ENCODE measurements at regions not wholly inside any gene's neighbourhood (a gene's known extent, or its start where the extent isn't known, plus 50 kb on each side); places are given as distances from the start of the nearest gene placed in this dataset.
"Not testable (repeated sequence)": the region's sequence is repeated elsewhere in the genome, so short reads cannot be mapped to it uniquely, and the experiment has no call there.

DNA sequence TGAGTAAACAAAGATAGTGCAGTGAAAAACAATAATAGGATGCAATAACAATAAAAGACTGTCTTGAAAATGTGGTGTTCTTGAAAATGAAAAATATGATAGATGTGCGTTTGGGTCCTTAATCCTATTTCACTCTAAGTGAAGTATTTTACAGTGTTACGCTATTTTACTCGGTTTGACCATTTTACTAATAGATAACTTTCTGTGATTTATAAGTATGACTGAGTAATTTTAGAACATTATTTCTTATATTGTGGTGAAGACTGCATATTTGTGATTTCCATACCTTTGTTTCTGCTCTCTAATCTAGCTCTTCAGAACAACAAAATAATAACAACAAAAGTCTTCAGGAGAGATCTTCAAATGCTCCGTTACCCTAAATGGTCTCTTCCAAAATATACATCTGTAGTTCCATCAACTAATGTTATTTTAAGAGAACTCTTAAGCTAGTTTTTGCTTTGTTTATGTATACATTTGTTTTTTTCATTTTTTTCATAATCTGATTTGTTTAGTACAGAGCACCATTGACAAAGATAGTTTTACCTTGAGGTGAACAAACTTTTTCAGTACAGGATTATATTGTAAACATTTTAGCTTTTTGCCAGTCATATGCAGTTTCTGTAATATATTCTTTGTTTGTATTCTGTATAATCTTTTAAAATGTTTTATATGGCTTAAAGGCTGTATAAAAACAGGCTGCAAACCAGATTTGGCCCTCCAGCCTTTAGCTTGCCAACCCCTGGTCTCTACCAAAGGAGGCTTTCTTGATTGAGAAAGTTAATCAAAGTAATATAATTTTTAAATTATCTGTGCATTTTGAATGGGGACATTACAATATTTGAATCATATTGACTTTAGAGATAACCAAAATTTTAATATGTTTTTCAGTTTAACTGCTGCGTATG, 1572.7 kb upstream of the PRR20A start:
- DNase-seq (ENCODE audit: low read depth, low spot score), result no peak

DNA sequence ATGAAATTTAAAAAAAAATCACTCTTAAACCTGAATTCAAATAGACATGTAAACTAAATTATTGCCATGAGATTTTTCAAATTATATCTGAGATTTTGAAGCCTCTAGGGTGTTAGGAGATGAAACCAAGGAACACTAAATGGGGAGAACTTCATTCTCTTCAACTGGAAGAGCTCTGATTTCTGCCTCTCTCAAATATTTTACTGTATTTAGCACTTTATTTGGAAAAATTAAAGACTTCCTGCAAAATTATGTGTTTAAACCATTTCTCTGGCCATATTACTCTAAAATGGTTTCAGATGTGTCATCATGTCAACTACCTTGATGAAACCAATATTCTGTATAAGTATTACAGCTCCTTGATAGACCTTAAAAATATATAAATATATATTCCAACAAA, 1571.6 kb upstream of the PRR20A start:
- no peak for DNase-seq (ENCODE audit: low read depth, low spot score)

DNA sequence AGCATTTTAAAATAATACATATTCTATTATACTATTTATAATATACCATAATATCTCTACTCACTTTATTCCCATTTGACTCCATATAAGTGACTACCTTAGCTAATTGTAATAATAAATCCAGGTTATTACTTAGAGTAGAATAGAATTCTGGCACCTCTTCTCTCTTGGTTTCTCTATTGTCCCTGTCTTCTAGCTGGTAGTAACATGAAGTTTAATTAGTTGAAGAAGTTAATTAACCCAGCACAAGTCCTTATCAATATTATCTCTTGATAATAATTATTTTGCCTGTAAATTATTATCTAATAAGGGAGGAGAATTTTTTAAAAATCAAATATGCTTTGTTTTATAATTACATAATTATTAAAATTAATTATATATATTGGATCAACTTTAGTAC, 1571.2 kb upstream of the PRR20A start:
- no peak for DNase-seq (ENCODE audit: low read depth, low spot score)

DNA sequence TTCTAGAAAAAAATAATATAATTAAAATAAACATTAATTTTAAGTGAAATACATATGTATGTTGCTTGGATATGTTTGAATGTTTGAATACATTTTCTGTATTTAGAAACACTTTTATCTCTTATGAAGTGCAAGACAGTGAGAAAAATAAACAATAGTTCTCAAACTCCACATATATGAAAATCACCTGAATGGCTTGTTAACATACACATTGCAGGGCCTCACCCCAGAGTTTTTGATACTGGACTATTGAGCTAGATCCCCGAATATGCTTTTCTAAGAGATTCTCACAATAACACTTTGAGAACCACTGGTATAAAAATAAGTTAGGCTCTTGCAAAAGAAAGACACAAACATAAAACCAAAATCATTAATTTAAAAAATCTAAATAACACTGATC, 1570.3 kb upstream of the PRR20A start:
- DNase-seq (ENCODE audit: low read depth, low spot score), result no peak

GRCh38 chr13:55571237-55571867, 1569.4 kb upstream of the PRR20A start:
- DNase-seq (ENCODE audit: low read depth, low spot score), result no peak

DNA sequence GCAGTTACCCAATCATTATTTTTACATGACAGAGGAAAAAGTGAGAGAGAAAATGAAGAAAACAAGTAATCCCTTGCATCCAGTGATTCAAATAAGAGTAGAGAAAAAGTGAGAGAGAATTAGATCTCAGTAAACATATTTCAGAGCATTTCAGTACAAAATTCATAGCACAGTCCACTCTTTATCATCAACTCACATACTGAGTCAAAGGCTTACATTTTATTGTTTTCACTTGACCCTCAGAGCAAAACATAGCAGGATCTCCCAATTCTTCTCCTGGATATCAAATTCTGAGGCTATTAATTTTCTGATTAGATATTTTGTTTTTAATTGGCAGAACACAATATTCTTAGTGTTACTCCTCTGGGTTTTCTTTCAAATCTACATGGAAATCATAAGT, 1568.3 kb upstream of the PRR20A start:
- no peak for DNase-seq (ENCODE audit: low read depth, low spot score)

DNA sequence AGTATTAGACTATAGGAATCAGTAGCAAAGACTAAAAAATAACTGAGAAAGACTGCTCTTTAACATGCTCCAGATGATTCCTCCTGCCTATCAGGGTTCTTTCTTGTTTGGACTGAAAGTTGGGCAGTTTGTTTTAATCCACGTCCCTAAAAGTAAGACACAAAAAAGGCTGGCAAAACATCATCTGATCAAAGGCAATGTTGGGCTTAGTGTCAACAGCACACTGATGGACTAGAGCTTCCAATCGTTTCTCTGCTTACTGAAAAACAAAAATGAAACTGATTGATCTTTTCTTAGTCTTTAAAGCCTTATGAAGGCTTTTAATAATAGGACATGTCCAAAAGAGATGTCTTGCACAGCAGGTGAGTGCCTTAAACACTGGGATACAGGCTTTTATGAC, 1567.9 kb upstream of the PRR20A start:
- DNase-seq (ENCODE audit: low read depth, low spot score), result no peak

GRCh38 chr13:55573565-55573964, 1567.2 kb upstream of the PRR20A start:
- no peak for DNase-seq (ENCODE audit: low read depth, low spot score)

DNA sequence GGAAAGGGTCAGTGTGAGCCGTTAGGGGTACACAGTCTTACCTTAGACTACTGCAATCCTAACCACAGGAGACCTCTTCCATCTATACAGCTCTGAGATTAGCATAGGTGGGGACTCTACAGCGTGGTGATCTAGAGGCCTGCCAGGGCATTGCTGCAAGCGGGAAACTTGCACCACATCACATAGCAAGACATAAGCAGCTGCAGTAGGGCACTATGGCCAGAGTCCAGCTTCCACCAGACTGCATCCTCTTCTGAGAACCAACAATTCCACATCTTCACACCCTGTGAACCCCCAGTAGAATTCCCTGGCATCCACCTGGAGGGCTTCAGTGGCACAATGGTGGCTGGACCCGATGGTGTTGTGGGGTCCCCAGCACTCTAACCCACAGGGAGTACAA, 1564.3 kb upstream of the PRR20A start:
- DNase-seq (ENCODE audit: low read depth, low spot score), result no peak

DNA sequence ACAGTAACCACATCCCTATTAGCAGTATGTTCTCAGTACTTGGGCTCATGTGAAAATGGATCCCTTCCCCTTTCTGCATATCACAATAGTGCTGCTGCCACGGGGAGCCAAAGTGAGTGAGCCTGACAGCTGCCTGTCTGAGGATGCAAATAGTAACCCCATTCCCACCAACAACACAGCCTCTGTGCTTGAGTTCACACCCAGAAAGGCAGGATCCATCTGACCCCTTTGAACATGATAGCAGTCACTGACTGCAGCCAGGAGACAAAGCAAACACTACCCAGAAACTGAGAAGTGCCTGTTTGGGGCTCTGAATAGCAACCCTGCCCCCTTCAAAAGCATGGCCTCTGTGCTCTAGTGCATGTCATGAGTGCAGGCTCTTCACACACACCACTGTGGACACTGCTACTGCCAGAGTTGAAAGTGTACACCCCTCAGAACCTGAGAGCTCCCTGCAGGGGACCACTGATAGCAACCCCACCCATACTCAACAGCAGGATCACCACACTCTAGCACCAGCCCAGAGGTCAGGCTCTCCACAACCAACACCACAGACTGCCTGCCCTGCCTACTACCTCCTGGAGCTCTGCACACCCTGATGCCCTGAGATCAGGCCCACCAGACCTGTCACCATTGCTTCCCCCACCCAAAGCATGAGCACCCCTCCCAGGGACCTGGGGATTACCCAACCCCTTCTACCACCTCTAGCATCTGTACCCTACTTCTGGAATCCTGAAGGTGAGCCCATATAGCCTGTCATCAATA, 1563.5 kb upstream of the PRR20A start:
- no peak for DNase-seq (ENCODE audit: low read depth, low spot score)

DNA sequence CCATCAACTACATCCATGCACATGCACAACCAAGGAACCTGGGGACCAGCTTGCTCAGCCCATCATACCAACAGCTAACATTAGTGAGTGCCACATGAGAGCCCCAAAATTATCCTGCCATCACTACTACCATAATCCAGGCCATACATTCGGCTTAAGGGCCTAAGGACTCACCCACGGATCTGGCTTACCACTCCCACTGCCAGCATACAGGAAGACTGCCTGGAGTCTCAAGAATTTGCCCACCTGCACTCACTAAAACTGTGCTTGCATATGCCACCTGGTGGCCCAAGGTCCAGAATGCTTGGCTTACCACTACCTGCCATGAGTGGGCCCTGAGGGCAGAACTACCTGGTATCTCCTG, 1562.9 kb upstream of the PRR20A start:
- no peak for DNase-seq (ENCODE audit: low read depth, low spot score)

- not testable (repeated sequence) for DNase-seq (ENCODE audit: low read depth, low spot score)
These were observed 1558.4 kb upstream of the PRR20A start for GRCh38 chr13:55582294-55582693.

DNA sequence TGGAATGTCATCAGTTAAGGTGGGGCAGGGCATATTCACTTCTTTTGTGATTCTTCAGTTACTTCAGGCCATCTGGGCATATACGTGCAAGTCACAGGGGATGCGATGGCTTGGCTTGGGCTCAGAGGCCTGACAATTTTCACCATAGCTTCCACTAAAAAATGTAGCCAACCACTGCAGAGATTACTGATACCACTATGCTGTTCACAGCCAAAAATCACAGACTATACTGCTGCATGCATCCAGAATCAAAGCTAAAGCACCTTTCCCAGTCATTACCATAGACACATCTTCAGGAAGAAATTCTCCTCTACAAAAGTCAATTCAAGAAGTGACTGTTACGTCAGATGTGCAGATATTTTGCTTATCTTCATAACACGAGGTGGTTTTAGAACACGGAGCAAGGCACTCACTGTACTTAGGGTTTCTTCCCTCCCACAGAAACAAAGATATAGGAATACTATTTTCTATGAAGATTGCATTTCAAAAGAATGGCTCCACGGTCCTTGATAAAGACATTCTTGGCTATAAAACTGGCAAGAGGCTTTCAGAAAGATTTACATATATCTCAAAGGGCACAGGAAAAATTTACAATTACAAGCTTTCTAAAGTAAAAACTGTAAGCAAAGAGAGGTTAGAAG, 1556.6 kb upstream of the PRR20A start:
- no peak for DNase-seq (ENCODE audit: low read depth, low spot score)

- DNase-seq (ENCODE audit: low read depth, low spot score), result no peak
These were observed 1537.9 kb upstream of the PRR20A start for GRCh38 chr13:55602784-55603183.

- no peak for DNase-seq (ENCODE audit: low read depth, low spot score)
These were observed 1534.6 kb upstream of the PRR20A start for GRCh38 chr13:55606045-55606665.

GRCh38 chr13:55613429-55614187, 1527.1 kb upstream of the PRR20A start:
- DNase-seq (ENCODE audit: low read depth, low spot score), result no peak

DNA sequence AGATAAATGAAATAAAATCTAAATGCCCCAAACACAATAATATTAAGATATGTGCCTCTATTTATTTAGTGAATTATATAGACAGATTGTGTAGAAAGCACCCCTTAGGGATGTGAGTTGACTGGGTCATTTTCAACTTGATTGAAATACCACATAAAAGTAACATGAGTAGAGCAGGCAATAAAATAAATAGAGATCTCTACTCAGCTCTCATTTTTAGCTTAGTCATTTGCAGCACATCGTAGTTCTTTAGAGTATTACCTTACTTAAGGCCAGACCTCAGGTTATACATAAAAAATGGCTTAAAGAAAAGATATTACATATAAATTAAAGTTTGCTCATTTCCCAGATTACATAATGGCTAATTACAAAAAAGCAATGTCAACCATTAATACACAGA, 1525.6 kb upstream of the PRR20A start:
- DNase-seq (ENCODE audit: low read depth, low spot score), result no peak

- no peak for DNase-seq (ENCODE audit: low read depth, low spot score)
These were observed 1523.5 kb upstream of the PRR20A start for GRCh38 chr13:55617241-55617640.

DNA sequence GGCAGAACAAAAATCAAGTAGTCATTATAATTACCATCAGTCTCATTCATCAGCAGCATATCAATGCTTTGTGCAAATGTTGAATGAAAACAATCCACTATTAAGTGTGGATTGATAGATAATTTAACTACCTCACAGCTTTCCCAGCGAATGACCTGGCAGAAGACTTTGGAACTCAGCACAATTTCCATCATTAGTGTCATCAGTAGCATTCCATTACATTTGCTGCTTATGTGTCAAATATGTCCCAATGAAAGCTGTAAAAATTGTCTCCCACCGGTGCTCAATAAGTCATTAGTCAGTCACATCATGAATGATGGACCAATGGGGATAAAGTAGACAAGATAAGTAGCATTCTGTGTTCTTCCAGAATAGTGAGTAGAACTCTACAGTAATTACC, 1513.5 kb upstream of the PRR20A start:
- no peak for DNase-seq (ENCODE audit: low read depth, low spot score)

- DNase-seq (ENCODE audit: low read depth, low spot score), result no peak
These were observed 1508.3 kb upstream of the PRR20A start for GRCh38 chr13:55632402-55632801.

- DNase-seq (ENCODE audit: low read depth, low spot score), result no peak
These were observed 1491.2 kb upstream of the PRR20A start for GRCh38 chr13:55649485-55649884.
